ENCODE measurements at regions not wholly inside any gene's neighbourhood (a gene's known extent, or its start where the extent isn't known, plus 50 kb on each side); places are given as distances from the start of the nearest gene placed in this dataset.

- TF ChIP-seq OSR2 (tag by site-specific recombination; IDR thresholded peaks at IDR 0.05) (no peak), ZNF747 (tag by site-specific recombination; IDR thresholded peaks at IDR 0.05) (no peak), ZNF280D (tag by site-specific recombination; IDR thresholded peaks at IDR 0.05) (no peak), MEIS1 (CRISPR knock-in tag; IDR thresholded peaks at IDR 0.05; ENCODE audit: borderline replicate concordance) (no peak), CTCF (tag by site-specific recombination; IDR thresholded peaks at IDR 0.05) (no peak), ZNF701 (tag by site-specific recombination; IDR thresholded peaks at IDR 0.05) (no peak), ZNF571 (tag by site-specific recombination; IDR thresholded peaks at IDR 0.05) (no peak), RBAK (tag by site-specific recombination; IDR thresholded peaks at IDR 0.05) (no peak), REPIN1 (tag by site-specific recombination; IDR thresholded peaks at IDR 0.05; ENCODE audit: low read depth) (no peak)
Observed at GRCh38 chr16:9170470-9170869, 79.0 kb downstream of the HAPSTR1 start.
